Activated naive CD4-positive, alpha-beta T cell treated with Interleukin-2 at 50 U/mL for 16 hours (primary cell): ENCODE measurements at regions not wholly inside any gene's neighbourhood (a gene's known extent, or its start where the extent isn't known, plus 50 kb on each side); places are given as distances from the start of the nearest gene placed in this dataset.
A peak's percentile ranks its signal among the peaks of the same experiment; 100 is the strongest.
"Not testable (repeated sequence)": the region's sequence is repeated elsewhere in the genome, so short reads cannot be mapped to it uniquely, and the experiment has no call there.

Experiments used
- DNase-seq: peaks from one replicate; pipeline ENCODE4 v3.0.0-alpha.2; 2020

GRCh38 chr10:46204482-46205102, 82.2 kb upstream of the ANTXRL start:
- not testable (repeated sequence) for DNase-seq

- not testable (repeated sequence) for DNase-seq
Observed at GRCh38 chr10:46210427-46210826, 76.4 kb upstream of the ANTXRL start.

GRCh38 chr10:46215426-46215825, 71.4 kb upstream of the ANTXRL start:
- no peak for DNase-seq

- no peak for DNase-seq
Observed at GRCh38 chr10:46216003-46216634, 70.7 kb upstream of the ANTXRL start.

- no peak for DNase-seq
Observed at GRCh38 chr10:46216836-46217751, 69.7 kb upstream of the ANTXRL start.

GRCh38 chr10:46217752-46218453, 68.9 kb upstream of the ANTXRL start:
- no peak for DNase-seq

GRCh38 chr10:46218921-46219320, 67.9 kb upstream of the ANTXRL start:
- DNase-seq = no peak

GRCh38 chr10:46219431-46219990, 67.3 kb upstream of the ANTXRL start:
- not testable (repeated sequence) for DNase-seq

- no peak for DNase-seq
Observed at GRCh38 chr10:46220187-46220586, 66.6 kb upstream of the ANTXRL start.

GRCh38 chr10:46220872-46221538, 65.8 kb upstream of the ANTXRL start:
- DNase-seq = no peak

- no peak for DNase-seq
Observed at GRCh38 chr10:46222364-46222935, 64.3 kb upstream of the ANTXRL start.

- DNase-seq = peak; percentile 23
Observed at GRCh38 chr10:46223064-46223480, 63.7 kb upstream of the ANTXRL start.

GRCh38 chr10:46223626-46224413, 63.0 kb upstream of the ANTXRL start:
- DNase-seq = peak; percentile 1

- DNase-seq = no peak
Observed at GRCh38 chr10:46224414-46224682, 62.4 kb upstream of the ANTXRL start.

- DNase-seq = no peak
Observed at GRCh38 chr10:46225597-46225996, 61.2 kb upstream of the ANTXRL start.

GRCh38 chr10:46226232-46226631, 60.6 kb upstream of the ANTXRL start:
- DNase-seq = no peak

GRCh38 chr10:46226900-46227558, 59.8 kb upstream of the ANTXRL start:
- peak; percentile 1 for DNase-seq

GRCh38 chr10:46227571-46227935, 59.2 kb upstream of the ANTXRL start:
- DNase-seq = no peak

- peak; percentile 1 for DNase-seq
Observed at GRCh38 chr10:46227936-46228562, 58.7 kb upstream of the ANTXRL start.

GRCh38 chr10:46228563-46229071, 58.2 kb upstream of the ANTXRL start:
- DNase-seq = peak; percentile 57
